A549 (cell line): ENCODE measurements at regions not wholly inside any gene's neighbourhood (a gene's known extent, or its start where the extent isn't known, plus 50 kb on each side); places are given as distances from the start of the nearest gene placed in this dataset.

Experiments used
- ATAC-seq, 2 experiments: fragments of 200-7000 bp in 1 of 2; fragments of >200 bp in 1 of 2; cut with Nextera tagmentation in 1 of 2; cut with Tn5 transposase in 1 of 2; 3 replicates each; pipeline versions ENCODE4 v1.8.0 to v1.9.1; 2018 to 2020; ENCODE audit warnings: mild to moderate bottlenecking in 1 of 2, moderate library complexity in 1 of 2
- CTCF ChIA-PET: fragments of 300-600 bp; sonication (Branson Sonifier 250); formaldehyde crosslinking; extraction: SDS; loops from one replicate; lab custom pipeline; 2021; ENCODE audit warnings: antibody characterized with exemption, inconsistent platforms; lab: Yijun Ruan, JAX
- POLR2A ChIA-PET: fragments of 350-600 bp; formaldehyde crosslinking; extraction: SDS; loops from one replicate; lab custom pipeline; 2021; ENCODE audit warnings: antibody characterized with exemption, inconsistent platforms; lab: Yijun Ruan, JAX
- DNase-seq, 2 experiments: peaks; one replicate each; pipeline versions ENCODE4 v3.0.0 to v3.0.0-alpha.2; 2011 to 2016; ENCODE audit warnings: low read depth in 1 of 2, low spot score in 1 of 2
- FAIRE-seq: peaks from 2 replicates; lab custom pipeline; 2011; peaks lifted over from hg19 to GRCh38; lab: Jason Lieb, UNC
- H3K27ac ChIP-seq, 2 experiments: fragments of >200 bp; sonication (Bioruptor Twin); formaldehyde crosslinking; 3 replicates each; pipeline ENCODE4 v1.5.1; 2016 to 2017
- H3K4me1 ChIP-seq: fragments of >200 bp; sonication (Bioruptor Twin); formaldehyde crosslinking; 3 replicates; pipeline ENCODE4 v1.6.1; 2016
- H3K4me2 ChIP-seq: fragments of >200 bp; sonication (Bioruptor Twin); formaldehyde crosslinking; 3 replicates; pipeline ENCODE4 v1.6.1; 2016
- H3K4me3 ChIP-seq: fragments of >200 bp; sonication (Bioruptor Twin); formaldehyde crosslinking; 3 replicates; pipeline ENCODE4 v1.5.1; 2016
- H3K9me3 ChIP-seq: fragments of >200 bp; sonication (Bioruptor Twin); formaldehyde crosslinking; 3 replicates; pipeline ENCODE4 v1.6.1; 2016
- BHLHE40 ChIP-seq: IDR thresholded peaks from 2 replicates; pipeline ENCODE4 v1.6.1; 2012; ENCODE audit warnings: low read depth, low read length, inconsistent platforms
- CBX2 ChIP-seq: fragments of 200-600 bp; sonication (generic); IDR thresholded peaks from 2 replicates; pipeline ENCODE4 v1.6.1; 2016; ENCODE audit warnings: low read depth, mild to moderate bottlenecking, borderline replicate concordance
- E2F6 ChIP-seq: IDR thresholded peaks from 2 replicates; pipeline ENCODE4 v1.6.1; 2012; ENCODE audit warnings: low read depth, borderline replicate concordance
- FOSB ChIP-seq: fragments of 250-450 bp; sonication (Bioruptor Pico); IDR thresholded peaks from 2 replicates; pipeline ENCODE4 v1.5.0; 2020; ENCODE audit warnings: mild to moderate bottlenecking, moderate library complexity
- HMGXB4 ChIP-seq: fragments of 250-450 bp; sonication (Bioruptor Pico); IDR thresholded peaks from 2 replicates; pipeline ENCODE4 v1.5.0; 2021; ENCODE audit warnings: mild to moderate bottlenecking, moderate library complexity, borderline replicate concordance
- MAFK ChIP-seq: fragments of 450-650 bp; IDR thresholded peaks from 2 replicates; pipeline ENCODE4 v1.6.1; 2014; ENCODE audit not compliant: partially characterized antibody
- RNF2 ChIP-seq: fragments of 200-600 bp; sonication (generic); IDR thresholded peaks from 2 replicates; pipeline ENCODE4 v1.6.1; 2016; ENCODE audit warnings: low read depth, mild to moderate bottlenecking, antibody characterized with exemption, moderate library complexity, borderline replicate concordance
- SREBF2 ChIP-seq: fragments of 450-650 bp; IDR thresholded peaks from 2 replicates; pipeline ENCODE4 v1.6.1; 2014; ENCODE audit warnings: mild to moderate bottlenecking, moderate library complexity
- ZSCAN20 ChIP-seq: fragments of 250-450 bp; sonication (Bioruptor Pico); IDR thresholded peaks from 2 replicates; pipeline ENCODE4 v1.8.0; 2022; ENCODE audit warnings: mild to moderate bottlenecking, moderate library complexity
- WGBS: methylation state at CpG from one replicate; pipeline ENCODE4 v1.1.6; 2017; ENCODE audit errors: missing lambda C conversion rate; 5-methylcytosine and 5-hydroxymethylcytosine counted together
- TF ChIP-seq, protein P1 (sequence below): fragments of 450-650 bp; IDR thresholded peaks from 2 replicates; pipeline ENCODE4 v1.6.1; 2014; ENCODE audit warnings: antibody characterized with exemption
- TF ChIP-seq, protein P2 (sequence below): fragments of 150-350 bp; IDR thresholded peaks from 2 replicates; pipeline ENCODE4 v1.6.1; 2014; ENCODE audit warnings: low read depth, mild to moderate bottlenecking, low read length
- TF ChIP-seq, protein P3 (sequence below): IDR thresholded peaks from 2 replicates; pipeline ENCODE4 v1.6.1; 2012

DNA sequence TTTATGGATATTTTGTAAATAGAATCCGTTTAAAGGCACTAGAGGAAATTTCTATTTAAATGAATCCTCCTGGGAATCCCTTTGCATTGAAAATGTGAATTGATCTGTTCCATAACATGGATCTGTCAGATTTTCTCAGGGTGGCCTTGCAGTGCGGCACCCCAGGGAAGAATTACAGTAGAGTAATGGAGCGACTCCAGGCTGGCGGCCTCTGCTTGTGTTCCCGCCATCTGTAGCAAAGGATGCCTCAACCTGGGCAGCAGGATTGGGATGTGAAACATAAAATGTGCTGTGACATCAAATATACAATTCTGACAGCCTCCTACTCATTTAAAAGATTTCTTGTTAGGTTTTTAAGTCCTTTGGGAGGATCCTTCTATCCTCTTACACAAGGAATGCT is 115.9 kb downstream of the RHOU start:
- peaks cover 58% of the 10 kb centered on the region for H3K4me1 ChIP-seq
- POLR2A ChIA-PET, result interaction anchor here (1.2 to 2.6 kb wide), 2 partner anchors 10 to 14 kb away, joined by 3 to 10 read pairs; no protein-coding TSS in a partner anchor
- H3K27ac ChIP-seq, result peak overlapping the region; percentile 83 to 88
- H3K9me3 ChIP-seq, result no peaks in the 10 kb centered on the region
- CTCF ChIA-PET, result interaction anchor here (0.8 to 1.2 kb wide), 3 partner anchors 51 to 406 kb away, joined by 3 to 6 read pairs (median 3); no protein-coding TSS in a partner anchor
- no peak for TF ChIP-seq ZSCAN20 (CRISPR knock-in tag)
- TF ChIP-seq E2F6, result no peak
- no peak for TF ChIP-seq SREBF2
- no peak for TF ChIP-seq BHLHE40
- TF ChIP-seq, protein P1, sequence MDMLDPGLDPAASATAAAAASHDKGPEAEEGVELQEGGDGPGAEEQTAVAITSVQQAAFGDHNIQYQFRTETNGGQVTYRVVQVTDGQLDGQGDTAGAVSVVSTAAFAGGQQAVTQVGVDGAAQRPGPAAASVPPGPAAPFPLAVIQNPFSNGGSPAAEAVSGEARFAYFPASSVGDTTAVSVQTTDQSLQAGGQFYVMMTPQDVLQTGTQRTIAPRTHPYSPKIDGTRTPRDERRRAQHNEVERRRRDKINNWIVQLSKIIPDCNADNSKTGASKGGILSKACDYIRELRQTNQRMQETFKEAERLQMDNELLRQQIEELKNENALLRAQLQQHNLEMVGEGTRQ, result no peak
- peak; percentile 29 for TF ChIP-seq MAFK
- TF ChIP-seq, protein P2, sequence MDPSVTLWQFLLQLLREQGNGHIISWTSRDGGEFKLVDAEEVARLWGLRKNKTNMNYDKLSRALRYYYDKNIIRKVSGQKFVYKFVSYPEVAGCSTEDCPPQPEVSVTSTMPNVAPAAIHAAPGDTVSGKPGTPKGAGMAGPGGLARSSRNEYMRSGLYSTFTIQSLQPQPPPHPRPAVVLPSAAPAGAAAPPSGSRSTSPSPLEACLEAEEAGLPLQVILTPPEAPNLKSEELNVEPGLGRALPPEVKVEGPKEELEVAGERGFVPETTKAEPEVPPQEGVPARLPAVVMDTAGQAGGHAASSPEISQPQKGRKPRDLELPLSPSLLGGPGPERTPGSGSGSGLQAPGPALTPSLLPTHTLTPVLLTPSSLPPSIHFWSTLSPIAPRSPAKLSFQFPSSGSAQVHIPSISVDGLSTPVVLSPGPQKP, result no peak
- no peak for TF ChIP-seq HMGXB4
- no peak for ATAC-seq
- no peak for DNase-seq
- peak overlapping the region; percentile 86 for H3K4me2 ChIP-seq
- H3K4me3 ChIP-seq, result no peak overlapping the region
- 91% methylated on average over 5 of the region's 5 CpGs for WGBS
- no peak for FAIRE-seq

GRCh38 chr1:228851618-228852017 is 116.3 kb downstream of the RHOU start:
- ATAC-seq (no peak), FAIRE-seq (no peak), DNase-seq (no peak)
- TF ChIP-seq CBX2 (no peak), RNF2 (no peak)
- H3K27ac ChIP-seq, result peak overlapping the region; percentile 83 to 88
- POLR2A ChIA-PET, result interaction anchor here (2.6 kb wide), 1 partner anchor 9 kb away, joined by 10 read pairs; no protein-coding TSS in a partner anchor
- H3K9me3 ChIP-seq, result no peaks in the 10 kb centered on the region
- no peak overlapping the region for H3K4me3 ChIP-seq
- peak overlapping the region; percentile 86 for H3K4me2 ChIP-seq
- peaks cover 58% of the 10 kb centered on the region for H3K4me1 ChIP-seq
- CTCF ChIA-PET, result no interaction called here
- WGBS, result 93% methylated on average over 6 of the region's 6 CpGs

GRCh38 chr1:228852024-228852423 is 116.7 kb downstream of the RHOU start:
- Histone ChIP-seq H3K4me2 (peak overlapping the region; percentile 86; the same call in 2 of the 3 replicates), H3K4me1 (peaks cover 58% of the 10 kb centered on the region), H3K9me3 (no peaks in the 10 kb centered on the region), H3K4me3 (no peak overlapping the region), H3K27ac (peak overlapping the region; percentile 83 to 88)
- no peak for ATAC-seq
- DNase-seq, result no peak
- WGBS, result 59% methylated on average over 3 of the region's 4 CpGs
- FAIRE-seq, result no peak
- ChIA-PET POLR2A (interaction anchor here (2.6 kb wide), 1 partner anchor 9 kb away, joined by 10 read pairs; no protein-coding TSS in a partner anchor), CTCF (no interaction called here)
- TF ChIP-seq, protein P1, result no peak
- TF ChIP-seq FOSB, result no peak
- TF ChIP-seq, protein P3, sequence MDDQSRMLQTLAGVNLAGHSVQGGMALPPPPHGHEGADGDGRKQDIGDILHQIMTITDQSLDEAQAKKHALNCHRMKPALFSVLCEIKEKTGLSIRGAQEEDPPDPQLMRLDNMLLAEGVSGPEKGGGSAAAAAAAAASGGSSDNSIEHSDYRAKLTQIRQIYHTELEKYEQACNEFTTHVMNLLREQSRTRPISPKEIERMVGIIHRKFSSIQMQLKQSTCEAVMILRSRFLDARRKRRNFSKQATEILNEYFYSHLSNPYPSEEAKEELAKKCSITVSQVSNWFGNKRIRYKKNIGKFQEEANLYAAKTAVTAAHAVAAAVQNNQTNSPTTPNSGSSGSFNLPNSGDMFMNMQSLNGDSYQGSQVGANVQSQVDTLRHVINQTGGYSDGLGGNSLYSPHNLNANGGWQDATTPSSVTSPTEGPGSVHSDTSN, result no peak
